Fibroblast of lung (primary cell): ENCODE measurements at regions not wholly inside any gene's neighbourhood (a gene's known extent, or its start where the extent isn't known, plus 50 kb on each side); places are given as distances from the start of the nearest gene placed in this dataset.

Source experiments
- DNase-seq, 2 donors: peaks; one replicate each; pipeline versions ENCODE4 v3.0.0 to v3.0.0-alpha.2; 2010; ENCODE audit warnings: low read depth in 2 of 2
- H2AFZ ChIP-seq: 2 replicates; pipeline ENCODE4 v1.5.1; 2012; ENCODE audit warnings: low read length, control low read depth, inconsistent platforms
- H3K27ac ChIP-seq: 2 replicates; pipeline ENCODE4 v1.5.1; 2011; ENCODE audit warnings: low read length, control low read depth; ENCODE audit not compliant: insufficient read depth
- H3K27me3 ChIP-seq: 2 replicates; pipeline ENCODE4 v1.5.1; 2011; ENCODE audit warnings: mild to moderate bottlenecking, low read length; ENCODE audit not compliant: control insufficient read depth, insufficient read depth
- H3K36me3 ChIP-seq: 2 replicates; pipeline ENCODE4 v1.5.1; 2011; ENCODE audit warnings: low read length; ENCODE audit not compliant: control insufficient read depth, insufficient read depth
- H3K4me1 ChIP-seq: 2 replicates; pipeline ENCODE4 v1.5.1; 2011; ENCODE audit warnings: low read length; ENCODE audit not compliant: control insufficient read depth, insufficient read depth; ENCODE audit errors: extremely low read depth
- H3K4me2 ChIP-seq: 2 replicates; pipeline ENCODE4 v1.5.1; 2011; ENCODE audit warnings: low read length, control low read depth; ENCODE audit not compliant: insufficient read depth; ENCODE audit errors: extremely low read depth
- H3K4me3 ChIP-seq, 4 experiments: fragments of 200-600 bp in 1 of 4; sonication (generic) in 1 of 4; replicated peaks in 1 of 4; 2 replicates each; pipeline ENCODE4 v1.5.1; 2011 to 2016; ENCODE audit warnings: low read length in 4 of 4, low read depth in 3 of 4, mild to moderate bottlenecking in 3 of 4, control low read depth in 2 of 4, inconsistent platforms in 1 of 4, mixed read lengths in 1 of 4; ENCODE audit not compliant: insufficient read depth in 1 of 4; ENCODE audit errors: control extremely low read depth in 1 of 4
- H3K79me2 ChIP-seq: 2 replicates; pipeline ENCODE4 v1.5.1; 2012; ENCODE audit warnings: mild to moderate bottlenecking, low read length, inconsistent platforms; ENCODE audit not compliant: control insufficient read depth, insufficient read depth
- H3K9ac ChIP-seq: 2 replicates; pipeline ENCODE4 v1.5.1; 2011; ENCODE audit warnings: mild to moderate bottlenecking, low read length, control low read depth; ENCODE audit not compliant: insufficient read depth
- H3K9me3 ChIP-seq: 2 replicates; pipeline ENCODE4 v1.5.1; 2012; ENCODE audit warnings: low read depth, low read length; ENCODE audit not compliant: control insufficient read depth, insufficient read depth
- H4K20me1 ChIP-seq: 2 replicates; pipeline ENCODE4 v1.5.1; 2011; ENCODE audit warnings: low read length; ENCODE audit not compliant: control insufficient read depth, insufficient read depth; ENCODE audit errors: extremely low read depth
- CTCF ChIP-seq, 2 donors: IDR thresholded peaks in 1 of 2; conservative IDR thresholded peaks in 1 of 2; 1 replicate in 1 of 2; 2 replicates in 1 of 2; pipeline ENCODE4 v1.5.1; 2011 to 2012; ENCODE audit warnings: low read length in 2 of 2, control low read depth in 1 of 2, inconsistent platforms in 1 of 2, low read depth in 1 of 2, mild to moderate bottlenecking in 1 of 2
- EZH2 ChIP-seq: IDR thresholded peaks from 2 replicates; pipeline ENCODE4 v1.5.1; 2012; ENCODE audit warnings: low read length, control low read depth, mild to moderate bottlenecking; ENCODE audit errors: missing control alignments

DNA sequence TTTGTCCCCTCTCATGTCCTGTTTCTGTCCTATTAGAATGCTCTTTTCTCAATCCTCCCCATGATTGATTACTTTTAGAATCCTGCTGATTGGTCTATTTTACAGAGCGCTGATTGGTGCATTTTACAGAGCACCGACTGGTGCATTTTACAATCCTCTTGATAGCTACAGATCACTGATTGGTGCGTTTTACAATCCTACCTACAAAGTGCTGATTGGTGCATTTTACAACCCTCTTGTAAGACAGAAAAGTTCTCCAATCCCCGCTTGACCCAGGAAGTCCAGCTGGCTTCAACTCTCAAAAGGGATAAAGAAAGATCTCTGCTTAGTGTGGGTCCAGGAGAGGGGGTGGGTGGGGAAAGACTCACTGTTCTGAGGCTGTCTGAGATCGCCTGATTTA is 71.3 kb downstream of the DHRS2 start:
- Histone ChIP-seq H3K4me3 (no peak overlapping the region), H3K36me3 (no peaks in the 10 kb centered on the region), H3K27me3 (no peaks in the 10 kb centered on the region), H3K27ac (no peak overlapping the region), H3K4me1 (no peaks in the 10 kb centered on the region), H3K9ac (no peak overlapping the region), H2AFZ (no peak overlapping the region), H3K4me2 (no peak overlapping the region), H3K79me2 (no peaks in the 10 kb centered on the region), H3K9me3 (no peaks in the 10 kb centered on the region), H4K20me1 (no peaks in the 10 kb centered on the region)
- TF ChIP-seq EZH2 (no peak), CTCF (conservative IDR thresholded peaks at IDR 0.05 in 1 of 2, IDR thresholded peaks at IDR 0.05 in 1 of 2; ENCODE audit: low read depth in 1 of 2, low read length in 2 of 2) (no peak)
- DNase-seq, result no peak

GRCh38 chr14:23708343-23708742 is 72.2 kb downstream of the DHRS2 start:
- Histone ChIP-seq H4K20me1 (no peaks in the 10 kb centered on the region), H3K27me3 (no peaks in the 10 kb centered on the region), H3K27ac (no peak overlapping the region), H3K9me3 (no peaks in the 10 kb centered on the region), H3K79me2 (no peaks in the 10 kb centered on the region), H3K4me3 (no peak overlapping the region), H3K4me1 (no peaks in the 10 kb centered on the region), H2AFZ (no peak overlapping the region), H3K9ac (no peak overlapping the region), H3K36me3 (no peaks in the 10 kb centered on the region), H3K4me2 (no peak overlapping the region)
- TF ChIP-seq CTCF (conservative IDR thresholded peaks at IDR 0.05 in 1 of 2, IDR thresholded peaks at IDR 0.05 in 1 of 2; ENCODE audit: low read depth in 1 of 2, low read length in 2 of 2), result no peak
- no peak for TF ChIP-seq EZH2
- DNase-seq, result no peak

DNA sequence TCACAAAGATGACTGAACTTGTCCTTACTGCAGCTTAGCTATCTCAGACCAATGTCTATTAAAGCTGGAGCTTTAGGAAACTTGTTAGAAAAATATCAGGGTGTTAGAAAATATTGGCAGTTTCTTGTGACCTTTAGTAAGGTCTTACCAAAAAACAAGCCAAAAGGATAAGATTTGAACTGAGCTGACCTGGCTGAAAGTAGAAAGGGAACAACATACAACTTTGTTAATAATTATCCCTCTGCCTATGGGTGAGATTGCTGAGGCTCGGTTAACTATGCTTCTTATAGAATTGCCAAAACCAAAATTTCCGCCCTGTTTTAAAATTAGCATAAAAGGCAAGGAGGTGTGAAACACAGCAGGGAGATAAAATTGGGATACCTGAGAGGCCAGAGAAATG is 73.8 kb downstream of the DHRS2 start:
- DNase-seq, result no peak
- Histone ChIP-seq H3K79me2 (no peaks in the 10 kb centered on the region), H3K36me3 (no peaks in the 10 kb centered on the region), H3K27ac (no peak overlapping the region), H3K27me3 (no peaks in the 10 kb centered on the region), H4K20me1 (no peaks in the 10 kb centered on the region), H3K9ac (no peak overlapping the region), H3K9me3 (no peaks in the 10 kb centered on the region), H3K4me2 (no peak overlapping the region), H2AFZ (no peak overlapping the region), H3K4me1 (no peaks in the 10 kb centered on the region), H3K4me3 (no peak overlapping the region)
- TF ChIP-seq CTCF (conservative IDR thresholded peaks at IDR 0.05 in 1 of 2, IDR thresholded peaks at IDR 0.05 in 1 of 2; ENCODE audit: low read depth in 1 of 2, low read length in 2 of 2) (no peak), EZH2 (no peak)
